ENCODE measurements at regions not wholly inside any gene's neighbourhood (a gene's known extent, or its start where the extent isn't known, plus 50 kb on each side); places are given as distances from the start of the nearest gene placed in this dataset.

DNA sequence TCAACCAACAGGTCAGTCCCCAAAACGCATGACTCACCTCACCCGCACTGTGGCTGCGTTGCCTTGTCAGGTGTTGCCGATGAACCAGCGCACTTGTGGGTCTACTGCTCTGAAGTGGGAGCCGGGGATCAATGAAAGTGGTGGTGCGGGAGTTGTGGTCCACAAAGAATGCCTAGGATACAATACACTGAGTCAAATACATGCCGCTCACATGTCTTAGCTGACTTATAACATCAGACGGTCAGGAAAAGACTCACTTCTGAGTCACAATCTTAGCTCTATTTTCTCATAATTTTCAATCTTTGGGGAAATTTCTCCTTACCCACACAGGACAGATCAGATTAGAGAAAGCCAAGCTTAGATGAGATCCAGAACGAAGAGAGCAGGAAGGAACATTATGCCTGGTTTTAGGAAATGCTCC is 107.1 kb upstream of the STK17B start:
- intact Hi-C loops (cut with micrococcal nuclease) = loop anchor here (1.0 to 10.0 kb wide), 4 partner anchors 9 to 1814 kb away; no protein-coding TSS in a partner anchor
- CTCF ChIA-PET = interaction anchor here (0.6 to 2.5 kb wide), 14 partner anchors 14 to 211 kb away, joined by 3 to 18 read pairs (median 4); no protein-coding TSS in a partner anchor
- Mint-ChIP-seq H3K9me3 (no peaks in the 10 kb centered on the region), H3K27ac (peak overlapping the region; percentile 63), H3K36me3 (peaks cover 3% of the 10 kb centered on the region), H3K4me1 (ENCODE audit: low read depth) (peaks cover 58% of the 10 kb centered on the region), H3K4me3 (peak overlapping the region; percentile 28), H3K27me3 (no peaks in the 10 kb centered on the region)
- peak; percentile 85 for DNase-seq
- POLR2A ChIA-PET = interaction anchor here (0.7 to 1.6 kb wide), 9 partner anchors 9 to 120 kb away, joined by 3 to 12 read pairs (median 3); no protein-coding TSS in a partner anchor

DNA sequence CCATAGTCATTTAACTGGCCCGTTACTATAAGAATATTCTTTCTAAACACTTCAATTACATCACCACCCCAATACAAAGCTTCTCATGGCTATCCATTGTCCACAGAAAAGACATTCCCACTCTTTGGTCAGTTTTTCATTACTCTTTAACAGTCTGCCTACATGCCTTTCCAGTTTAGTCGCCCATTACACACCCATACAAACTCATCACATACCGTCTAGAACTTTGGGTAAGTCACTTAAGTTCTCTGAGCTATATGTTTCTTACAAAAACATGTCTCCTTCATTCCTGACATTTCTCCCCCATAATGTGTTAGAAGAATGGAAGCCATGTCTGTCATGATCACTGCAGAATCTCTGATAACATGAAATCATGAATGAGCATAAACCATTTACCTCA is 108.2 kb upstream of the STK17B start:
- Mint-ChIP-seq H3K27me3 (no peaks in the 10 kb centered on the region), H3K27ac (peak overlapping the region; percentile 35), H3K4me1 (ENCODE audit: low read depth) (peaks cover 60% of the 10 kb centered on the region), H3K36me3 (peaks cover 3% of the 10 kb centered on the region), H3K4me3 (no peak overlapping the region), H3K9me3 (no peaks in the 10 kb centered on the region)
- intact Hi-C loops (cut with micrococcal nuclease) = loop anchor here (10.0 kb wide), 1 partner anchor 1815 kb away; no protein-coding TSS in a partner anchor
- DNase-seq = no peak
- ChIA-PET CTCF (interaction anchor here (0.6 to 2.5 kb wide), 6 partner anchors 13 to 330 kb away, joined by 3 to 18 read pairs (median 4); no protein-coding TSS in a partner anchor), POLR2A (interaction anchor here (1.6 kb wide), 1 partner anchor 10 kb away, joined by 12 read pairs; no protein-coding TSS in a partner anchor)

- CTCF ChIA-PET = interaction anchor here (3.6 kb wide), 1 partner anchor 8 kb away, joined by 14 read pairs; no protein-coding TSS in a partner anchor
- no peaks in the 10 kb centered on the region for H3K27me3 Mint-ChIP-seq
- H3K4me1 Mint-ChIP-seq (ENCODE audit: low read depth) = peaks cover 57% of the 10 kb centered on the region
- DNase-seq = no peak
- no peaks in the 10 kb centered on the region for H3K9me3 Mint-ChIP-seq
- no peak overlapping the region for H3K27ac Mint-ChIP-seq
- peaks cover 3% of the 10 kb centered on the region for H3K36me3 Mint-ChIP-seq
- POLR2A ChIA-PET = no interaction called here
- intact Hi-C loops (cut with micrococcal nuclease) = no loop called here
- H3K4me3 Mint-ChIP-seq = no peak overlapping the region
Measured at GRCh38 chr2:196284144-196284844, 112.9 kb upstream of the STK17B start.

- H3K4me3 Mint-ChIP-seq = peak overlapping the region; percentile 55
- intact Hi-C loops (cut with micrococcal nuclease) = no loop called here
- POLR2A ChIA-PET = no interaction called here
- CTCF ChIA-PET = interaction anchor here (1.0 to 3.6 kb wide), 5 partner anchors 9 to 466 kb away, joined by 3 to 14 read pairs (median 3); no protein-coding TSS in a partner anchor
- peaks cover 55% of the 10 kb centered on the region for H3K4me1 Mint-ChIP-seq (ENCODE audit: low read depth)
- H3K27me3 Mint-ChIP-seq = no peaks in the 10 kb centered on the region
- DNase-seq = no peak
- peak overlapping the region; percentile 47 for H3K27ac Mint-ChIP-seq
- H3K9me3 Mint-ChIP-seq = no peaks in the 10 kb centered on the region
- H3K36me3 Mint-ChIP-seq = peaks cover 3% of the 10 kb centered on the region
Measured at GRCh38 chr2:196284866-196285557, 113.6 kb upstream of the STK17B start.

DNA sequence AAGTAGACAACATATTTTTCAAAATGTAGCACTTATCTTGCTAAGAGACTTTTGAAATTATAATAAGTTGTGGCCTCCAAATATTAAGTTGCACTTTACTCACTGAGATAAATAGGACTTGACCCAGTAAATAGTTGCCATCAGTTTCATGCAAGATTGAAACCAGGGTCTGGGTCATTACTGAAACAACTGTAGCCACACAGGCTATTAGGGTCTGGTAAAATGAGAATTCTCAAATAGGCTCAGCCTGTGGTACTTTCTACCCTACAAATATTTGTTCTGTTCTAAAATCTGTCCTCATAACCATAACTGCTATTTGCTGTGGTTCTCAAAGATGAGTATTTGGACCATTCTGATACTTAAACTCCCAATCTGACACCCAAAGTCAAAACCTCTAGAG is 115.4 kb upstream of the STK17B start:
- CTCF ChIA-PET = interaction anchor here (3.6 kb wide), 1 partner anchor 11 kb away, joined by 14 read pairs; no protein-coding TSS in a partner anchor
- intact Hi-C loops (cut with micrococcal nuclease) = loop anchor here (1.0 kb wide), 1 partner anchor 45 kb away; no protein-coding TSS in a partner anchor
- Mint-ChIP-seq H3K4me3 (no peak overlapping the region), H3K4me1 (ENCODE audit: low read depth) (peaks cover 72% of the 10 kb centered on the region), H3K27ac (no peak overlapping the region), H3K27me3 (no peaks in the 10 kb centered on the region), H3K9me3 (no peaks in the 10 kb centered on the region), H3K36me3 (peaks cover 3% of the 10 kb centered on the region)
- no peak for DNase-seq
- POLR2A ChIA-PET = no interaction called here

- Mint-ChIP-seq H3K36me3 (peaks cover 3% of the 10 kb centered on the region), H3K4me1 (ENCODE audit: low read depth) (peaks cover 77% of the 10 kb centered on the region), H3K27me3 (no peaks in the 10 kb centered on the region), H3K27ac (peak overlapping the region; percentile 7), H3K4me3 (no peak overlapping the region), H3K9me3 (no peaks in the 10 kb centered on the region)
- ChIA-PET CTCF (interaction anchor here (3.6 kb wide), 1 partner anchor 11 kb away, joined by 14 read pairs; no protein-coding TSS in a partner anchor), POLR2A (no interaction called here)
- intact Hi-C loops (cut with micrococcal nuclease) = loop anchor here (1.0 kb wide), 1 partner anchor 45 kb away; no protein-coding TSS in a partner anchor
- no peak for DNase-seq
Measured at GRCh38 chr2:196287523-196287922, 116.1 kb upstream of the STK17B start.

- Mint-ChIP-seq H3K27me3 (no peaks in the 10 kb centered on the region), H3K4me1 (ENCODE audit: low read depth) (peaks cover 76% of the 10 kb centered on the region), H3K4me3 (peak overlapping the region; percentile 5), H3K27ac (peak overlapping the region; percentile 35), H3K36me3 (no peaks in the 10 kb centered on the region), H3K9me3 (no peaks in the 10 kb centered on the region)
- POLR2A ChIA-PET = no interaction called here
- intact Hi-C loops (cut with micrococcal nuclease) = loop anchor here (2.0 kb wide), 1 partner anchor 25 kb away; no protein-coding TSS in a partner anchor
- CTCF ChIA-PET = no interaction called here
- no peak for DNase-seq
Measured at GRCh38 chr2:196288006-196288538, 116.7 kb upstream of the STK17B start.

GRCh38 chr2:196289000-196289399 is 117.6 kb upstream of the STK17B start:
- intact Hi-C loops (cut with micrococcal nuclease) = loop anchor here (1.0 to 2.0 kb wide), 2 partner anchors 26 to 89 kb away; no protein-coding TSS in a partner anchor

GRCh38 chr2:196290136-196290535 is 118.8 kb upstream of the STK17B start:
- H3K9me3 Mint-ChIP-seq = no peaks in the 10 kb centered on the region
- ChIA-PET CTCF (interaction anchor here (0.5 to 3.9 kb wide), 9 partner anchors 8 to 790 kb away, joined by 3 to 20 read pairs (median 4); no protein-coding TSS in a partner anchor), POLR2A (interaction anchor here (0.8 to 1.2 kb wide), 5 partner anchors 11 to 222 kb away, joined by 3 read pairs; partner anchors contain the start of gene DNAH7)
- peaks cover 60% of the 10 kb centered on the region for H3K4me1 Mint-ChIP-seq (ENCODE audit: low read depth)
- no peak overlapping the region for H3K4me3 Mint-ChIP-seq
- no peaks in the 10 kb centered on the region for H3K27me3 Mint-ChIP-seq
- DNase-seq = no peak
- no peak overlapping the region for H3K27ac Mint-ChIP-seq
- intact Hi-C loops (cut with micrococcal nuclease) = loop anchor here (1.0 to 10.0 kb wide), 4 partner anchors 12 to 465 kb away; no protein-coding TSS in a partner anchor
- no peaks in the 10 kb centered on the region for H3K36me3 Mint-ChIP-seq

More at GRCh38 chr2:196289000-196289399, 117.6 kb upstream of the STK17B start:
- DNase-seq = no peak
- ChIA-PET CTCF (interaction anchor here (1.3 to 1.6 kb wide), 2 partner anchors 9 to 48 kb away, joined by 4 to 6 read pairs; no protein-coding TSS in a partner anchor), POLR2A (interaction anchor here (0.9 to 1.2 kb wide), 2 partner anchors 10 to 29 kb away, joined by 3 to 4 read pairs; no protein-coding TSS in a partner anchor)
- Mint-ChIP-seq H3K27ac (peak overlapping the region; percentile 25), H3K36me3 (no peaks in the 10 kb centered on the region), H3K4me3 (no peak overlapping the region), H3K4me1 (ENCODE audit: low read depth) (peaks cover 70% of the 10 kb centered on the region), H3K27me3 (no peaks in the 10 kb centered on the region), H3K9me3 (no peaks in the 10 kb centered on the region)

- Mint-ChIP-seq H3K27ac (no peak overlapping the region), H3K36me3 (no peaks in the 10 kb centered on the region), H3K9me3 (no peaks in the 10 kb centered on the region), H3K27me3 (no peaks in the 10 kb centered on the region), H3K4me1 (ENCODE audit: low read depth) (peaks cover 56% of the 10 kb centered on the region), H3K4me3 (no peak overlapping the region)
- DNase-seq = no peak
- POLR2A ChIA-PET = interaction anchor here (0.8 to 1.2 kb wide), 4 partner anchors 49 to 222 kb away, joined by 3 read pairs; partner anchors contain the start of gene DNAH7
- CTCF ChIA-PET = interaction anchor here (0.5 to 3.9 kb wide), 6 partner anchors 14 to 790 kb away, joined by 3 to 20 read pairs (median 4); no protein-coding TSS in a partner anchor
- intact Hi-C loops (cut with micrococcal nuclease) = loop anchor here (1.0 to 10.0 kb wide), 4 partner anchors 12 to 464 kb away; no protein-coding TSS in a partner anchor
Measured at GRCh38 chr2:196290569-196290968, 119.2 kb upstream of the STK17B start.

DNA sequence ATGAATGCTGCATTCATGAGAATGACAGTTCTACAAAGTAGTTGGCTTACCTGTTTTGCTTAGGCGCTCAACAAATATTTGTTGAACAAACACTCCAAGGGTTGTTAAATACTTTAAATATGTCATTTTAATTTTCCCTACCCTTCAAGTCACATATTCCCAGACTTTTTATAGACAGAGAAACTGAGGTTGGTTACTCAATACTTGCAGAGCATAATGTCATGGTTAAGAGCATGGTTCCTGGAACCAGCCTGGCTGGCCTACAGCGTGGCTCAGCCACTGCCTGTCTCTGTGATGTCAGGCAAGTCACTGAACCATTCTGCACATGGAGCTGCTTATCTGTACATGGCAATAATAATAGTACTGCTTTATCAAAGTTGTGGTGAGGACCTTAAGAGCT is 120.0 kb upstream of the STK17B start:
- no peak overlapping the region for H3K27ac Mint-ChIP-seq
- POLR2A ChIA-PET = no interaction called here

More for the DNA sequence above, 120.0 kb upstream of the STK17B start:
- H3K4me1 Mint-ChIP-seq (ENCODE audit: low read depth) = peaks cover 51% of the 10 kb centered on the region
- H3K4me3 Mint-ChIP-seq = no peak overlapping the region
- H3K9me3 Mint-ChIP-seq = no peaks in the 10 kb centered on the region
- H3K27me3 Mint-ChIP-seq = no peaks in the 10 kb centered on the region
- H3K36me3 Mint-ChIP-seq = no peaks in the 10 kb centered on the region
- CTCF ChIA-PET = interaction anchor here (1.0 to 3.9 kb wide), 5 partner anchors 12 to 213 kb away, joined by 4 to 20 read pairs (median 10); no protein-coding TSS in a partner anchor
- intact Hi-C loops (cut with micrococcal nuclease) = loop anchor here (2.0 to 10.0 kb wide), 3 partner anchors 23 to 463 kb away; no protein-coding TSS in a partner anchor
- DNase-seq = no peak

Data from activated CD4-positive, alpha-beta memory T cell treated with anti-CD3 and anti-CD28 coated beads for 36 hours (primary cell).